Memory B cell (primary cell): ENCODE measurements at regions not wholly inside any gene's neighbourhood (a gene's known extent, or its start where the extent isn't known, plus 50 kb on each side); places are given as distances from the start of the nearest gene placed in this dataset.

Experiments used
- ATAC-seq: fragments of 150-1000 bp; cut with Tn5 transposase; 2 replicates; pipeline ENCODE4 v1.10.0; 2021; ENCODE audit warnings: low read depth, mild to moderate bottlenecking, moderate library complexity
- DNase-seq, 2 donors: peaks; one replicate each; pipeline ENCODE4 v3.0.0; 2022; ENCODE audit warnings: low spot score in 2 of 2
- H3K27ac Mint-ChIP-seq: one replicate; pipeline ENCODE4 v1.8.0; 2022; ENCODE audit warnings: mild to moderate bottlenecking, moderate library complexity, mixed read lengths
- H3K27me3 Mint-ChIP-seq: one replicate; pipeline ENCODE4 v1.8.0; 2022; ENCODE audit warnings: mixed read lengths
- H3K36me3 Mint-ChIP-seq: one replicate; pipeline ENCODE4 v1.8.0; 2022; ENCODE audit warnings: mild to moderate bottlenecking, mixed read lengths
- H3K4me1 Mint-ChIP-seq: one replicate; pipeline ENCODE4 v1.8.0; 2022; ENCODE audit warnings: mixed read lengths
- H3K4me3 Mint-ChIP-seq: one replicate; pipeline ENCODE4 v1.8.0; 2022; ENCODE audit warnings: mild to moderate bottlenecking, moderate library complexity, mixed read lengths
- H3K9me3 Mint-ChIP-seq: one replicate; pipeline ENCODE4 v1.8.0; 2022; ENCODE audit warnings: mixed read lengths

- no peaks in the 10 kb centered on the region for H3K27me3 Mint-ChIP-seq
- H3K36me3 Mint-ChIP-seq = no peaks in the 10 kb centered on the region
- H3K4me1 Mint-ChIP-seq = no peaks in the 10 kb centered on the region
- no peak overlapping the region for H3K27ac Mint-ChIP-seq
- DNase-seq (no peak), ATAC-seq (no peak)
- H3K4me3 Mint-ChIP-seq = no peak overlapping the region
- no peaks in the 10 kb centered on the region for H3K9me3 Mint-ChIP-seq
Measured at GRCh38 chr18:2035056-2035455, 536.2 kb downstream of the METTL4 start.

GRCh38 chr18:2036086-2036485 lies 535.2 kb downstream of the METTL4 start:
- DNase-seq = no peak
- Mint-ChIP-seq H3K27me3 (no peaks in the 10 kb centered on the region), H3K27ac (no peak overlapping the region), H3K4me1 (no peaks in the 10 kb centered on the region), H3K36me3 (no peaks in the 10 kb centered on the region), H3K9me3 (no peaks in the 10 kb centered on the region), H3K4me3 (no peak overlapping the region)
- ATAC-seq = no peak

- ATAC-seq (no peak), DNase-seq (no peak)
- H3K27me3 Mint-ChIP-seq = no peaks in the 10 kb centered on the region
- H3K4me3 Mint-ChIP-seq = no peak overlapping the region
- H3K36me3 Mint-ChIP-seq = no peaks in the 10 kb centered on the region
- no peak overlapping the region for H3K27ac Mint-ChIP-seq
- H3K9me3 Mint-ChIP-seq = no peaks in the 10 kb centered on the region
- H3K4me1 Mint-ChIP-seq = no peaks in the 10 kb centered on the region
Measured at GRCh38 chr18:2040279-2040678, 531.0 kb downstream of the METTL4 start.

DNA sequence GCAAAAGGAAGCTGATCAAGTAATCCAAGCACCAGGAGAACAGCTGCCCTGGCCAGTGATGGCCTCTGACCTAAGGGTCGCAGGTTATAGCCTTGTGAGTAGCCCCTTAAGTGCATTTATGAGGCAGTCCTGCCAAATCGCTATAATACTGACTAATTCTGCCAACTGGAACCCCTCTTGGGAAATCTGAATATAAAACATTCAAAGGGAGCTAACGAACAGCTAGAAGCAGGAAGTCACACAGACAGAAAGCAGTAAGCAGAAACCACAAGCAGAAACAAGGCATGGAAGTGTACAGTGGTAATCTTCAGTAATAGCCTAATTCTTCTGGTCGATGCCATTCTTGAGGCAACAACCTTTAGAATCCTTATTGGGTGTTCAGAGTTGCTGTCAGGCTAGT lies 521.3 kb downstream of the METTL4 start:
- H3K4me1 Mint-ChIP-seq = no peaks in the 10 kb centered on the region
- no peak overlapping the region for H3K4me3 Mint-ChIP-seq
- no peak for DNase-seq
- peaks cover 5% of the 10 kb centered on the region for H3K9me3 Mint-ChIP-seq
- H3K27ac Mint-ChIP-seq = no peak overlapping the region
- no peak for ATAC-seq
- no peaks in the 10 kb centered on the region for H3K36me3 Mint-ChIP-seq
- H3K27me3 Mint-ChIP-seq = peaks cover 3% of the 10 kb centered on the region

GRCh38 chr18:2050702-2051201 lies 520.6 kb downstream of the METTL4 start:
- Mint-ChIP-seq H3K36me3 (no peaks in the 10 kb centered on the region), H3K4me1 (no peaks in the 10 kb centered on the region), H3K9me3 (peaks cover 3% of the 10 kb centered on the region), H3K27ac (no peak overlapping the region), H3K27me3 (peaks cover 6% of the 10 kb centered on the region), H3K4me3 (no peak overlapping the region)
- DNase-seq = no peak
- ATAC-seq = no peak

GRCh38 chr18:2053490-2054089 lies 517.7 kb downstream of the METTL4 start:
- Mint-ChIP-seq H3K4me3 (no peak overlapping the region), H3K9me3 (no peaks in the 10 kb centered on the region), H3K36me3 (no peaks in the 10 kb centered on the region), H3K4me1 (no peaks in the 10 kb centered on the region), H3K27me3 (peaks cover 6% of the 10 kb centered on the region), H3K27ac (no peak overlapping the region)
- ATAC-seq (no peak), DNase-seq (no peak)

- Mint-ChIP-seq H3K4me1 (no peaks in the 10 kb centered on the region), H3K36me3 (no peaks in the 10 kb centered on the region), H3K27ac (no peak overlapping the region), H3K4me3 (no peak overlapping the region), H3K9me3 (peaks cover 9% of the 10 kb centered on the region), H3K27me3 (peaks cover 3% of the 10 kb centered on the region)
- DNase-seq (no peak), ATAC-seq (no peak)
Measured at GRCh38 chr18:2059336-2059735, 512.0 kb downstream of the METTL4 start.

- ATAC-seq = no peak
- no peaks in the 10 kb centered on the region for H3K4me1 Mint-ChIP-seq
Measured at GRCh38 chr18:2060086-2060485, 511.2 kb downstream of the METTL4 start.

DNA sequence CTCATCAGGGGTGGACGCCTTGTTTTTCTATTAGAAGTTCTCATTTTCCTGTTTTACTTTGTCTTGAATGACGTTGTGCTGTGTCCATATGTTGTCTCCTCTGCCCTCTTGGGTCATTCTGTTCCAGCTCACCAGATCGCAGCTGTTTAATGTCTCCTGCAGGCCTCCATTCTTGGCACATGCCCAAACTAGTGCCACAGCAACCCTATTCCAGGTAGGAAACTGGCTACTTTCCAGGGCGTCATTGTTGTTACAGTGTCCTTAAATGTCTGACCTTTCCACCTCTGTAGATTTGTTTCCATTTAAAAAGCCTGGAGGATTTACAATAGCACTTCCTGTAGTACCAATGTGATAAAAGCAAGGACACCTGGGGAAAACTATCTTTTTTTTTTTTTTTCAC lies 500.7 kb downstream of the METTL4 start:
- H3K27me3 Mint-ChIP-seq = no peaks in the 10 kb centered on the region
- no peak for DNase-seq
- ATAC-seq = no peak
- H3K36me3 Mint-ChIP-seq = no peaks in the 10 kb centered on the region
- no peak overlapping the region for H3K27ac Mint-ChIP-seq
- no peaks in the 10 kb centered on the region for H3K9me3 Mint-ChIP-seq
- H3K4me1 Mint-ChIP-seq = no peaks in the 10 kb centered on the region
- no peak overlapping the region for H3K4me3 Mint-ChIP-seq

More at GRCh38 chr18:2060086-2060485, 511.2 kb downstream of the METTL4 start:
- Mint-ChIP-seq H3K27me3 (peaks cover 3% of the 10 kb centered on the region), H3K27ac (no peak overlapping the region), H3K4me3 (no peak overlapping the region), H3K36me3 (no peaks in the 10 kb centered on the region), H3K9me3 (peaks cover 11% of the 10 kb centered on the region)
- no peak for DNase-seq

DNA sequence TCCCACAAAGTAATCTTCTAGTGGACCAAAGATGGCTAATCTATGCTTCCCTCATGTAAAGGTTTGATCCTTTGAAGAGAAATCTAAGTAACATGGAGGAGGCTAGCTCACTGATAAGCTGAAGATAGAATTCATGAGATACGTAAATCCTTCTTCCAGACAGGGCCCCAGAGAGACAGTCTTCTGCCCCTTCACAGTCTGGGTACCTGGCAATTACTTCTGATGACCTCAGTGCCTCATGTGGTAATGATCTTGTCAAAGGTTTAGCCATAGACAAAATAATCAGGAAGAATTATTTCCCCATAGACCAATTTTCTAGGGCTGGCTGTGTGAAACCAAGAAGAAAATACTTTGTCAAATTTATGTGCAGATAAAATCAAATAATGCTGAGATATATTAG lies 495.8 kb downstream of the METTL4 start:
- H3K27me3 Mint-ChIP-seq = no peaks in the 10 kb centered on the region
- no peak for DNase-seq
- no peak for ATAC-seq

DNA sequence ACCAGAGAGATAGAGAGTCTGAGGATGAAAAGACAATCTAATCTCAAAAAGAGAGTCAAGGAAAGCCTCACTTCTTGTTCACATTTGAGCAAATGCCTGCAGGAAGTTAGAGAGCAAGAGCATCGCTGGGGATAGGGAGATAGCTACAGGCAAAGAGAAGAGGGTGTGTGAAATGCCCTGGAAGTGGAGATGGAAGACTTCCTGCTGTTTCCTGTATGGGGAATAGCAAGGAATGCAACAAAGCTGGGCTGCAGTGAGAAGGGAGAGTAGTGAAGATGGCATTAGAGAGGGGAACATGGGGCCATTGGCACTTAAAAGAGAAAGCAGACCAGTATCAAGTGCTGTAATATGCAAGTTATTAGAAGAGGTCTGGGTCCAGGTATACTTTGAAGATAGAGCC lies 488.6 kb downstream of the METTL4 start:
- ATAC-seq = no peak
- peaks cover 3% of the 10 kb centered on the region for H3K4me1 Mint-ChIP-seq
- H3K36me3 Mint-ChIP-seq = no peaks in the 10 kb centered on the region
- H3K4me3 Mint-ChIP-seq = no peak overlapping the region
- DNase-seq = no peak
- H3K9me3 Mint-ChIP-seq = no peaks in the 10 kb centered on the region
- H3K27me3 Mint-ChIP-seq = no peaks in the 10 kb centered on the region
- H3K27ac Mint-ChIP-seq = no peak overlapping the region

More for the DNA sequence above, 495.8 kb downstream of the METTL4 start:
- Mint-ChIP-seq H3K9me3 (no peaks in the 10 kb centered on the region), H3K27ac (no peak overlapping the region), H3K4me1 (no peaks in the 10 kb centered on the region), H3K36me3 (no peaks in the 10 kb centered on the region), H3K4me3 (no peak overlapping the region)

GRCh38 chr18:2083691-2084090 lies 487.6 kb downstream of the METTL4 start:
- DNase-seq (no peak), ATAC-seq (no peak)
- peaks cover 3% of the 10 kb centered on the region for H3K4me1 Mint-ChIP-seq
- no peak overlapping the region for H3K27ac Mint-ChIP-seq
- no peak overlapping the region for H3K4me3 Mint-ChIP-seq
- no peaks in the 10 kb centered on the region for H3K9me3 Mint-ChIP-seq
- no peaks in the 10 kb centered on the region for H3K36me3 Mint-ChIP-seq
- peaks cover 1% of the 10 kb centered on the region for H3K27me3 Mint-ChIP-seq

- ATAC-seq (no peak), DNase-seq (no peak)
- peaks cover 1% of the 10 kb centered on the region for H3K27me3 Mint-ChIP-seq
- peaks cover 3% of the 10 kb centered on the region for H3K4me1 Mint-ChIP-seq
- no peaks in the 10 kb centered on the region for H3K9me3 Mint-ChIP-seq
- H3K27ac Mint-ChIP-seq = no peak overlapping the region
- H3K4me3 Mint-ChIP-seq = no peak overlapping the region
- H3K36me3 Mint-ChIP-seq = no peaks in the 10 kb centered on the region
Measured at GRCh38 chr18:2086439-2086838, 484.9 kb downstream of the METTL4 start.

DNA sequence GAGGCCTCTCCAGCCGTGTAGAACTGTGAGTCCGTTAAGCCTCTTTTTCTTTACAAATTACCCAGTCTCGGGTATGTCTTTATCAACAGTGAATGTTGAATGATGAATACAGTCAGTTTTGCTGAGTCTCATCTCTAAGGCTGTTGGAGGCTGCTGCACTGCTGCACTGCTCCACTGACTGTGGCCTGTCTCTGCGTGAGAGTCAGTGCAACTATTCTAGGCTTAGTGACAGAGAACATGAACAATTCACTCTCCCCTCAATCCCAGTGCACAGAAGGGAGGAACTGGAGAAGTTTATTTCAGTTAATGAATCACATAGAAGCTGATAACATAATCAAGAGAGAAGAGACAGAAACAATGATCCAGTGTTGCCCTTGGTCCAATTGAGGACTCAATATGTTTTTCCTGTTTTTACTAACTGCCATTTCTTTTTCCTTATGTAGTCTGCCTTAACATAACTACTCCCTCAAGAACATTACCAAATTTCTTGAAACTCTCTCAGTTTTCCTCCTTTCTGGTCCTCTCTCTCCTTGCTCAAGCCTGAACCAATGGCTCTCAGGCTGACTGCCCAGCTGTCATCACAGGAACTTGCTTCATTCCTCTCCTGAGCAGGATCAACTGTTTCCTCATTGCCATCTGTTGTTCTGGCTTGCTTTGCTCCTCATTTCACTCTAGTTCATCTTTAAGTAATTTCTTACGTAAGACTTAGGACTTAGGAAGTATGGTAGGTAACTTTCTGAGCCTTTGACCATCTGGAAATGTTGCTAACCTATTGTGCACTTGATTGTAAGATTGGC lies 483.2 kb downstream of the METTL4 start:
- Mint-ChIP-seq H3K4me3 (no peak overlapping the region), H3K27ac (no peak overlapping the region), H3K27me3 (peaks cover 1% of the 10 kb centered on the region), H3K4me1 (no peaks in the 10 kb centered on the region), H3K36me3 (no peaks in the 10 kb centered on the region), H3K9me3 (no peaks in the 10 kb centered on the region)
- DNase-seq (no peak), ATAC-seq (no peak)

- H3K36me3 Mint-ChIP-seq = no peaks in the 10 kb centered on the region
- no peak for ATAC-seq
- peaks cover 1% of the 10 kb centered on the region for H3K27me3 Mint-ChIP-seq
- H3K4me1 Mint-ChIP-seq = no peaks in the 10 kb centered on the region
- H3K27ac Mint-ChIP-seq = no peak overlapping the region
- H3K4me3 Mint-ChIP-seq = no peak overlapping the region
- no peaks in the 10 kb centered on the region for H3K9me3 Mint-ChIP-seq
- no peak for DNase-seq
Measured at GRCh38 chr18:2089396-2089795, 481.9 kb downstream of the METTL4 start.
